GM23338 (cell line): ENCODE measurements at regions not wholly inside any gene's neighbourhood (a gene's known extent, or its start where the extent isn't known, plus 50 kb on each side); places are given as distances from the start of the nearest gene placed in this dataset.

ENCODE experiments used
- ATAC-seq: fragments of 200-7000 bp; cut with Tn5 transposase; 3 replicates; pipeline ENCODE4 v1.9.1; 2020
- DNase-seq: peaks from one replicate; pipeline ENCODE4 v3.0.0-alpha.2; 2015; ENCODE audit warnings: low spot score
- H2AFZ ChIP-seq: fragments of 200-600 bp; sonication (generic); 2 replicates; pipeline ENCODE4 v1.8.0; 2016; ENCODE audit warnings: antibody characterized with exemption, mild to moderate bottlenecking, moderate library complexity
- H3F3A ChIP-seq: fragments of 200-600 bp; sonication (generic); replicated peaks from 2 replicates; pipeline ENCODE4 v1.8.0; 2017; ENCODE audit warnings: antibody characterized with exemption, mixed run types, low read depth
- H3K27ac ChIP-seq: fragments of 200-600 bp; sonication (generic); 2 replicates; pipeline ENCODE4 v1.6.1; 2016; ENCODE audit warnings: low read depth
- H3K27me3 ChIP-seq: fragments of 200-600 bp; sonication (generic); 2 replicates; pipeline ENCODE4 v1.8.0; 2016; ENCODE audit warnings: mild to moderate bottlenecking, mixed run types, moderate library complexity; ENCODE audit not compliant: insufficient read depth
- H3K36me3 ChIP-seq: fragments of 200-600 bp; sonication (generic); 2 replicates; pipeline ENCODE4 v1.8.0; 2016; ENCODE audit warnings: mild to moderate bottlenecking; ENCODE audit not compliant: insufficient read depth
- H3K4me1 ChIP-seq: fragments of 200-600 bp; sonication (generic); 2 replicates; pipeline ENCODE4 v1.8.0; 2016; ENCODE audit warnings: mild to moderate bottlenecking, moderate library complexity; ENCODE audit not compliant: insufficient read depth
- H3K4me2 ChIP-seq: fragments of 200-600 bp; sonication (generic); 2 replicates; pipeline ENCODE4 v1.7.1; 2017; ENCODE audit warnings: mixed run types
- H3K4me3 ChIP-seq: fragments of 200-600 bp; sonication (generic); 2 replicates; pipeline ENCODE4 v1.6.1; 2016; ENCODE audit warnings: mixed run types
- H3K79me2 ChIP-seq: fragments of 200-600 bp; sonication (generic); replicated peaks from 2 replicates; pipeline ENCODE4 v1.8.0; 2017; ENCODE audit warnings: mild to moderate bottlenecking; ENCODE audit not compliant: insufficient read depth
- H3K9me2 ChIP-seq: fragments of 200-600 bp; sonication (generic); 2 replicates; pipeline ENCODE4 v1.8.0; 2017; ENCODE audit not compliant: insufficient read depth
- H4K20me1 ChIP-seq: fragments of 200-600 bp; sonication (generic); replicated peaks from 2 replicates; pipeline ENCODE4 v1.8.0; 2017; ENCODE audit warnings: mild to moderate bottlenecking; ENCODE audit not compliant: insufficient read depth
- H3K27ac Mint-ChIP-seq: 2 replicates; pipeline ENCODE4 v1.8.0; 2020; ENCODE audit warnings: inconsistent platforms, mild to moderate bottlenecking, moderate library complexity, mixed read lengths
- H3K27me3 Mint-ChIP-seq: 3 replicates; pipeline ENCODE4 v1.8.0; 2022; ENCODE audit warnings: low read depth, mild to moderate bottlenecking, moderate library complexity, mixed read lengths, inconsistent platforms; ENCODE audit not compliant: insufficient read depth, poor library complexity
- H3K36me3 Mint-ChIP-seq: 3 replicates; pipeline ENCODE4 v1.8.0; 2021; ENCODE audit warnings: low read depth, mild to moderate bottlenecking, inconsistent platforms, moderate library complexity, mixed read lengths
- H3K4me1 Mint-ChIP-seq: 3 replicates; pipeline ENCODE4 v1.8.0; 2020; ENCODE audit warnings: mild to moderate bottlenecking, inconsistent platforms, mixed read lengths
- H3K4me3 Mint-ChIP-seq: 3 replicates; pipeline ENCODE4 v1.8.0; 2021; ENCODE audit warnings: moderate library complexity, mild to moderate bottlenecking, inconsistent platforms, mixed read lengths
- H3K9me3 Mint-ChIP-seq: 3 replicates; pipeline ENCODE4 v1.8.0; 2020; ENCODE audit warnings: moderate library complexity, mild to moderate bottlenecking, inconsistent platforms, mixed read lengths
- CREB1 ChIP-seq: fragments of 250-450 bp; sonication (Bioruptor Pico); IDR thresholded peaks from 2 replicates; pipeline ENCODE4 v1.5.0; 2020; ENCODE audit warnings: low read depth, mild to moderate bottlenecking, moderate library complexity
- CTCF ChIP-seq, 2 experiments: fragments of 200-600 bp in 1 of 2; sonication (generic) in 1 of 2; conservative IDR thresholded peaks; 2 replicates each; pipeline versions ENCODE4 v1.5.1 to v1.6.1; 2016 to 2017; ENCODE audit warnings: antibody characterized with exemption in 2 of 2, low read depth in 2 of 2, mild to moderate bottlenecking in 2 of 2, moderate library complexity in 1 of 2
- ETS1 ChIP-seq: IDR thresholded peaks from 2 replicates; pipeline ENCODE4 v1.6.1; 2016; ENCODE audit warnings: antibody characterized with exemption
- EZH2 ChIP-seq: fragments of 200-600 bp; sonication (generic); IDR thresholded peaks from one replicate; pipeline ENCODE4 v1.8.0; 2017; ENCODE audit warnings: antibody characterized with exemption, mild to moderate bottlenecking, low read depth; ENCODE audit not compliant: unreplicated experiment
- EZH2phosphoT487 ChIP-seq: fragments of 200-600 bp; sonication (generic); IDR thresholded peaks from one replicate; pipeline ENCODE4 v1.8.1; 2018; ENCODE audit warnings: antibody characterized with exemption; ENCODE audit not compliant: unreplicated experiment
- JUNB ChIP-seq: IDR thresholded peaks from one replicate; pipeline ENCODE4 v1.6.1; 2016; ENCODE audit warnings: antibody characterized with exemption; ENCODE audit not compliant: unreplicated experiment
- NANOG ChIP-seq: IDR thresholded peaks from 2 replicates; pipeline ENCODE4 v1.6.1; 2016; ENCODE audit warnings: antibody characterized with exemption, borderline replicate concordance
- POLR2AphosphoS5 ChIP-seq: IDR thresholded peaks from 2 replicates; pipeline ENCODE4 v1.6.1; 2016; ENCODE audit warnings: antibody characterized with exemption, low read depth
- REST ChIP-seq: IDR thresholded peaks from one replicate; pipeline ENCODE4 v1.6.1; 2018; ENCODE audit warnings: antibody characterized with exemption; ENCODE audit not compliant: unreplicated experiment
- STAT1 ChIP-seq: IDR thresholded peaks from one replicate; pipeline ENCODE4 v1.6.1; 2016; ENCODE audit warnings: antibody characterized with exemption; ENCODE audit not compliant: unreplicated experiment
- ZNF114 ChIP-seq: fragments of 250-450 bp; sonication (Bioruptor Pico); IDR thresholded peaks from 2 replicates; pipeline ENCODE4 v1.5.0; 2020; ENCODE audit warnings: mild to moderate bottlenecking, moderate library complexity
- ZNF331 ChIP-seq: fragments of 250-450 bp; sonication (Bioruptor Pico); IDR thresholded peaks from 2 replicates; pipeline ENCODE4 v1.5.0; 2020; ENCODE audit warnings: low read depth, mild to moderate bottlenecking, moderate library complexity
- ZNF462 ChIP-seq: fragments of 250-450 bp; sonication (Bioruptor Pico); IDR thresholded peaks from 2 replicates; pipeline ENCODE4 v1.5.0; 2020; ENCODE audit warnings: mild to moderate bottlenecking, moderate library complexity

GRCh38 chr2:238701341-238702206 lies 146.3 kb upstream of the TWIST2 start:
- Mint-ChIP-seq H3K9me3 (no peaks in the 10 kb centered on the region), H3K36me3 (no peaks in the 10 kb centered on the region; the same call in 2 of the 3 replicates), H3K27ac (no peak overlapping the region), H3K4me1 (no peaks in the 10 kb centered on the region), H3K27me3 (peaks cover 5% of the 10 kb centered on the region), H3K4me3 (no peak overlapping the region)
- DNase-seq (no peak), ATAC-seq (no peak)
- Histone ChIP-seq H3K4me2 (no peak overlapping the region), H2AFZ (no peak overlapping the region), H3K4me1 (no peaks in the 10 kb centered on the region), H3F3A (no peaks in the 10 kb centered on the region), H3K27ac (no peak overlapping the region), H4K20me1 (no peaks in the 10 kb centered on the region), H3K79me2 (no peaks in the 10 kb centered on the region), H3K36me3 (no peaks in the 10 kb centered on the region), H3K4me3 (no peak overlapping the region), H3K27me3 (no peaks in the 10 kb centered on the region), H3K9me2 (peaks cover 7% of the 10 kb centered on the region; the same call in 1 of the 2 replicates)
- TF ChIP-seq ZNF462 (CRISPR knock-in tag) (no peak), JUNB (no peak), REST (no peak), ETS1 (no peak), EZH2phosphoT487 (no peak), ZNF331 (CRISPR knock-in tag) (no peak), ZNF114 (CRISPR knock-in tag) (no peak), NANOG (no peak), CREB1 (CRISPR knock-in tag) (no peak), STAT1 (no peak), CTCF (conservative IDR thresholded peaks at IDR 0.05; ENCODE audit: low read depth in 2 of 2) (no peak), POLR2AphosphoS5 (no peak), EZH2 (no peak)
